ENCODE measurements at regions not wholly inside any gene's neighbourhood (a gene's known extent, or its start where the extent isn't known, plus 50 kb on each side); places are given as distances from the start of the nearest gene placed in this dataset.

DNA sequence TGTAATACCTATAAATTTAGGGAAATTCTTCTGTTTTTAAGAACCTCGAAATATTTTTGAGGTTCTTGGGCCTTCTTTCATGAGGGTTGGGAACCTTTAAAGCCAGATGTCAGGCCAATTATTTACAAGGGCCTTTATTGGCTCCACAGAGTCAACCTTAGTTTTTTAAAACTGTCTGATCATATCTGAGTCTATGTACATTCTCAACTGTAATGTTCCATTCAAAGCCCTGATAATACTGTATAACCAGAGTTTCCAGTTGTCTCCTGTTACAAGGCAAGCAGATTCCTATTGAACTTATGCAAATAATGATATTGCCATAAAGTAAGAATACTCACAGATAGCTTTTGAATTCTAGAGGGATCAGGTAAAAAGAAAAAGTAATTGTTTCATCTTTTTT lies 545.5 kb downstream of the EPM2A start:
- Histone ChIP-seq H3K18ac (ENCODE audit: insufficient read length, low read depth, low read length) (no peak overlapping the region), H3K9me3 (ENCODE audit: control insufficient read depth, low read depth, low read length) (no peaks in the 10 kb centered on the region), H3K79me1 (ENCODE audit: insufficient read depth, low read depth, low read length, poor library complexity, severe bottlenecking) (no peaks in the 10 kb centered on the region), H3K27me3 (ENCODE audit: insufficient read depth, low read length) (no peaks in the 10 kb centered on the region), H4K91ac (ENCODE audit: insufficient read length, low read depth, low read length) (no peak overlapping the region), H3K27ac (ENCODE audit: insufficient read length, low read depth, low read length) (no peak overlapping the region), H3K79me2 (ENCODE audit: insufficient read depth, low read length) (no peaks in the 10 kb centered on the region), H3K4me2 (ENCODE audit: insufficient read depth, insufficient read length, low read length) (no peak overlapping the region), H2BK120ac (ENCODE audit: low read depth, low read length, poor library complexity, severe bottlenecking) (no peak overlapping the region), H2BK20ac (ENCODE audit: low read depth, low read length, poor library complexity, severe bottlenecking) (no peak overlapping the region), H3K9ac (ENCODE audit: extremely low read depth, insufficient read length, low read length) (no peak overlapping the region), H3K14ac (ENCODE audit: insufficient read depth, low read length) (no peak overlapping the region), H4K20me1 (ENCODE audit: control insufficient read depth, insufficient read depth, insufficient read length) (no peaks in the 10 kb centered on the region), H4K8ac (replicated peaks; ENCODE audit: insufficient read length, low read depth, low read length) (no peak overlapping the region), H3K23me2 (ENCODE audit: insufficient read length, low read depth, low read length, poor library complexity, severe bottlenecking) (no peaks in the 10 kb centered on the region), H2AK5ac (ENCODE audit: insufficient read length, low read length) (no peak overlapping the region), H3K4ac (ENCODE audit: low read depth, low read length) (no peak overlapping the region), H3K4me1 (ENCODE audit: insufficient read depth, low read length) (no peaks in the 10 kb centered on the region; the same call in 1 of the 2 replicates), H2BK15ac (ENCODE audit: low read depth, low read length) (no peak overlapping the region), H3K56ac (ENCODE audit: insufficient read length, low read depth, low read length) (no peak overlapping the region), H4K5ac (ENCODE audit: insufficient read length, low read depth, low read length) (no peak overlapping the region), H3T11ph (ENCODE audit: low read length) (no peak overlapping the region), H2BK5ac (ENCODE audit: insufficient read length, low read length) (no peak overlapping the region), H2BK12ac (ENCODE audit: insufficient read length, low read depth, low read length) (no peak overlapping the region), H3K23ac (ENCODE audit: insufficient read length, low read depth, low read length) (no peak overlapping the region), H2AFZ (ENCODE audit: low read length) (no peak overlapping the region)
- Mint-ChIP-seq H3K36me3 (ENCODE audit: insufficient read depth in 1 of 3, low read depth in 3 of 3) (no peaks in the 10 kb centered on the region), H3K4me3 (no peak overlapping the region), H3K9me3 (no peaks in the 10 kb centered on the region), H3K27me3 (ENCODE audit: low read depth) (no peaks in the 10 kb centered on the region), H3K27ac (no peak overlapping the region), H3K4me1 (peaks cover 6% of the 10 kb centered on the region in 2 experiments)
- TF ChIP-seq, protein P1, sequence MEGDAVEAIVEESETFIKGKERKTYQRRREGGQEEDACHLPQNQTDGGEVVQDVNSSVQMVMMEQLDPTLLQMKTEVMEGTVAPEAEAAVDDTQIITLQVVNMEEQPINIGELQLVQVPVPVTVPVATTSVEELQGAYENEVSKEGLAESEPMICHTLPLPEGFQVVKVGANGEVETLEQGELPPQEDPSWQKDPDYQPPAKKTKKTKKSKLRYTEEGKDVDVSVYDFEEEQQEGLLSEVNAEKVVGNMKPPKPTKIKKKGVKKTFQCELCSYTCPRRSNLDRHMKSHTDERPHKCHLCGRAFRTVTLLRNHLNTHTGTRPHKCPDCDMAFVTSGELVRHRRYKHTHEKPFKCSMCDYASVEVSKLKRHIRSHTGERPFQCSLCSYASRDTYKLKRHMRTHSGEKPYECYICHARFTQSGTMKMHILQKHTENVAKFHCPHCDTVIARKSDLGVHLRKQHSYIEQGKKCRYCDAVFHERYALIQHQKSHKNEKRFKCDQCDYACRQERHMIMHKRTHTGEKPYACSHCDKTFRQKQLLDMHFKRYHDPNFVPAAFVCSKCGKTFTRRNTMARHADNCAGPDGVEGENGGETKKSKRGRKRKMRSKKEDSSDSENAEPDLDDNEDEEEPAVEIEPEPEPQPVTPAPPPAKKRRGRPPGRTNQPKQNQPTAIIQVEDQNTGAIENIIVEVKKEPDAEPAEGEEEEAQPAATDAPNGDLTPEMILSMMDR (conservative IDR thresholded peaks at IDR 0.05), result no peak
- no peak for DNase-seq
- no CpG with 5 or more reads among the region's 1 CpG for whole genome bisulfite sequencing (ENCODE audit: extremely low coverage, insufficient read length, low lambda C conversion rate)

All from H9 (cell line).